ENCODE measurements at regions not wholly inside any gene's neighbourhood (a gene's known extent, or its start where the extent isn't known, plus 50 kb on each side); places are given as distances from the start of the nearest gene placed in this dataset.

- Histone ChIP-seq H3K27me3 (ENCODE audit: control insufficient read depth in 2 of 2, insufficient read depth in 2 of 2, low read length in 2 of 2) (no peaks in the 10 kb centered on the region), H3K9ac (ENCODE audit: insufficient read depth, low read length, poor library complexity, severe bottlenecking) (no peak overlapping the region), H4K20me1 (ENCODE audit: insufficient read depth, low read length) (no peaks in the 10 kb centered on the region), H2AFZ (ENCODE audit: insufficient read depth, low read depth, low read length, poor library complexity, severe bottlenecking) (no peak overlapping the region), H3K4me1 (ENCODE audit: control insufficient read depth in 1 of 2, insufficient read depth in 2 of 2, low read length in 2 of 2) (no peaks in the 10 kb centered on the region), H3K79me2 (ENCODE audit: insufficient read depth, low read length) (no peaks in the 10 kb centered on the region), H3K4me3 (replicated peaks in 1 of 3; ENCODE audit: low read depth in 2 of 3, low read length in 3 of 3) (no peak overlapping the region), H3K4me2 (replicated peaks; ENCODE audit: extremely low read depth, low read length, poor library complexity, severe bottlenecking) (no peak overlapping the region), H3K36me3 (replicated peaks in 1 of 2; ENCODE audit: control insufficient read depth in 1 of 2, insufficient read depth in 2 of 2, low read length in 2 of 2) (no peaks in the 10 kb centered on the region), H3K9me3 (replicated peaks in 1 of 2; ENCODE audit: control insufficient read depth in 1 of 2, insufficient read depth in 1 of 2, low read length in 2 of 2) (peaks cover 14 to 24% of the 10 kb centered on the region in 2 donors), H3K27ac (ENCODE audit: low read depth in 1 of 2, low read length in 2 of 2) (no peak overlapping the region)
- H3K4me1 Mint-ChIP-seq = peaks cover 5% of the 10 kb centered on the region
- H3K27ac Mint-ChIP-seq = no peak overlapping the region
- no peaks in the 10 kb centered on the region for H3K36me3 Mint-ChIP-seq
- no peak for TF ChIP-seq CTCF (IDR thresholded peaks at IDR 0.05)
- WGBS (ENCODE audit: insufficient coverage) = 80% methylated on average over 1 of the region's 1 CpG
- H3K9me3 Mint-ChIP-seq = peaks cover 10 to 23% (median 19%) of the 10 kb centered on the region in 7 donors
- intact Hi-C loops (cut with micrococcal nuclease) = loop anchor here in 1 of 2 donors (10.0 kb wide), 1 partner anchor 1512 kb away; no protein-coding TSS in a partner anchor
- peaks cover 0 to 2% (median 0%) of the 10 kb centered on the region in 3 donors for H3K27me3 Mint-ChIP-seq (ENCODE audit: low read depth in 3 of 3)
- no peak overlapping the region for H3K4me3 Mint-ChIP-seq
- no peak for DNase-seq
These were observed 324.0 kb downstream of the TBL1XR1 start for GRCh38 chr3:176873261-176873660.

DNA sequence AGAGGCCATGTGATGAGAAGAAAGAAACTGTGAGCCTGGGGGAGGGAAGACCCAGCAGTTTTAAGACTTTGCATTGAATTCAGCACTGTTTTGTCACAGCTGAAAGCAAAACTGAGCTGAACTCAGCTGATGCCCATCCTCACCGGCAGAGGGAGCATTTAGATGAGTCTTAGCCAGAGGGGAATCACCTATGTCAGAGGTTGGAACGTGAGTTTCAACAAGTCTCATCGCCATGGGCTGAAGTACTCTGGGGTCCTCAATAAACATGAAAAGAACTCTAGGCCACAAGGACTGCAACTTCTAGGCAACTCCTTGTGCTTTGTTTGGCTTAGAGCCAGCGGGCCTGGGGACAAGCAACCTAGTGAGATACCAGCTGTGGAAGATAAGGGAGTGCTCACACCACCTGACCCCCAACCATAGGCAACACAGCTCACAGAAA is 324.5 kb downstream of the TBL1XR1 start:
- Mint-ChIP-seq H3K4me1 (peaks cover 5% of the 10 kb centered on the region), H3K4me3 (no peak overlapping the region), H3K27ac (no peak overlapping the region), H3K9me3 (peaks cover 9 to 22% (median 19%) of the 10 kb centered on the region in 7 donors), H3K36me3 (no peaks in the 10 kb centered on the region), H3K27me3 (ENCODE audit: low read depth in 3 of 3) (peaks cover 0 to 2% (median 0%) of the 10 kb centered on the region in 3 donors)
- Histone ChIP-seq H3K36me3 (replicated peaks in 1 of 2; ENCODE audit: control insufficient read depth in 1 of 2, insufficient read depth in 2 of 2, low read length in 2 of 2) (no peaks in the 10 kb centered on the region), H3K4me3 (replicated peaks in 1 of 3; ENCODE audit: low read depth in 2 of 3, low read length in 3 of 3) (no peak overlapping the region), H2AFZ (ENCODE audit: insufficient read depth, low read depth, low read length, poor library complexity, severe bottlenecking) (no peak overlapping the region), H3K4me1 (ENCODE audit: control insufficient read depth in 1 of 2, insufficient read depth in 2 of 2, low read length in 2 of 2) (no peaks in the 10 kb centered on the region), H4K20me1 (ENCODE audit: insufficient read depth, low read length) (no peaks in the 10 kb centered on the region), H3K27me3 (ENCODE audit: control insufficient read depth in 2 of 2, insufficient read depth in 2 of 2, low read length in 2 of 2) (no peaks in the 10 kb centered on the region), H3K27ac (ENCODE audit: low read depth in 1 of 2, low read length in 2 of 2) (no peak overlapping the region), H3K9me3 (replicated peaks in 1 of 2; ENCODE audit: control insufficient read depth in 1 of 2, insufficient read depth in 1 of 2, low read length in 2 of 2) (peaks cover 14 to 24% of the 10 kb centered on the region in 2 donors), H3K4me2 (replicated peaks; ENCODE audit: extremely low read depth, low read length, poor library complexity, severe bottlenecking) (no peak overlapping the region), H3K9ac (ENCODE audit: insufficient read depth, low read length, poor library complexity, severe bottlenecking) (no peak overlapping the region), H3K79me2 (ENCODE audit: insufficient read depth, low read length) (no peaks in the 10 kb centered on the region)
- TF ChIP-seq CTCF (IDR thresholded peaks at IDR 0.05) = peak; percentile 74
- intact Hi-C loops (cut with micrococcal nuclease) = loop anchor here in 1 of 2 donors (10.0 kb wide), 1 partner anchor 1512 kb away; no protein-coding TSS in a partner anchor
- peak; percentile 3 to 30 (median 10) for DNase-seq
- 9% methylated on average over 3 of the region's 4 CpGs for WGBS (ENCODE audit: insufficient coverage)
